GM19043 (cell line): ENCODE measurements at regions not wholly inside any gene's neighbourhood (a gene's known extent, or its start where the extent isn't known, plus 50 kb on each side); places are given as distances from the start of the nearest gene placed in this dataset.
"Not testable (repeated sequence)": the region's sequence is repeated elsewhere in the genome, so short reads cannot be mapped to it uniquely, and the experiment has no call there.

Source experiments
- ATAC-seq: cut with Tn5 transposase; IDR thresholded peaks from one replicate; pipeline ENCODE4 v1.9.1; 2021; ENCODE audit warnings: low read depth; ENCODE audit not compliant: unreplicated experiment

DNA sequence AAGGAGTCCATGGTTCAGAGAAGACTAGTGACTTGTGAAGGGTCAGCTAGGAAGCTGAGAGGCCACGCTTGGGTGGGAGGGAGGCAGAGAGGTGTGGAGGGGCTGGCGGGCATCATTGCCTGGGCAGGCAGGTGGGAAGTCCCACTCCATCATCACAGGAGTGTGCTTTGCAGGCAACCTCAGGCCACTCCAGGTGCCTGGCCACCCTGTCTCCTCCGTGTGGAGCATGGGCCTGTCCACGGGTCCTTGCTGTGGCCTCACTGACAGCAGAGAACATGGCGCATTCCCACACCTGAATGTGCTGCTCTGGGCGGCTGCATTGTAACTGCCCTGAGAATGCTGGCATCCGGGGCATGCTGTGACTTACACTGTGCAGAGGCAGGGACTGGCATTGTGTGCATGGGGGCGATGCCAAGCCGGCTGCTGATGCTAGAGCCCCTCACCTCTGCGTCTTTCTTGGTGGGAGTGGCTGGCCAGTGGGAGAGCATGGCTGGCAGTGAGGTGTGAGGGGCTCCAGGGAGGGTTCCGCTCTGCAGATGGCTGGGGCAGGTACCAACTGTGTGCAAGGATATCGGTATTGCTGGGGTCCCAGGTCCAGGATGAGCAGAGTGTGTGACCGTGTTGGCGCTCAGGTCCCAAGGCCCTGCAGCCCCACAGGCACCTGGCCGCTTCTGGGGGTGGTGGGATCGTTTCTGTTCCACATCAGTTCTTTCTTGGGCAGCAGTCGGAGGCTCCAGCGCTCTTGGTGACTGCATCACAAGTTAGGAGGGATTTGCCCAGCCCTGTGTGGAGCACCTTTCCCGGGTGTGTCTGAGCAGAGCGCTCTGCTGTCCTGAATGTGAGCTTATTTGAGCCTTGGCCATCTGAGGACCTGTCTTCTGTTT, 94.8 kb downstream of the NPIPB11 start:
- no peak for ATAC-seq

GRCh38 chr16:29310852-29311314, 95.6 kb downstream of the NPIPB11 start:
- ATAC-seq = no peak

DNA sequence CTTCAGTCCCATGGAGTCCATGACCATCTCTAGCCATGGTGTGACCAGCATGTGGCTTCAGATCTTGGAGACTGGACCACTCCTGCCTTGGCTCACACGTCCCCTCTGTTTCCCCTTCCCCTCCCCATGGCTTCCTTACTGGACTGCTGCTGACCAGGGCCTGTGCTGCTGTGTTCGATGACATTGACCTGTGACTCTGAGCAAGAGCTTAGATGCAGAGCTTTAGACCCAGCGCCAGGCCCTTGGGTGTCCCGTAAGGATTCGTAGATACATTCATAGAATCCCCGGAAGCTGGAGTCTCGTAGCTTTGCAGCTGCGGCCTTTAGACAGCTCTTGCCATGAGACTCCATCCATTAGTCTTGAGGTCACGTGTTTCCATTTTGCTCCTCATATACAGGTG, 96.3 kb downstream of the NPIPB11 start:
- not testable (repeated sequence) for ATAC-seq

GRCh38 chr16:29309601-29310000, 96.9 kb downstream of the NPIPB11 start:
- not testable (repeated sequence) for ATAC-seq

DNA sequence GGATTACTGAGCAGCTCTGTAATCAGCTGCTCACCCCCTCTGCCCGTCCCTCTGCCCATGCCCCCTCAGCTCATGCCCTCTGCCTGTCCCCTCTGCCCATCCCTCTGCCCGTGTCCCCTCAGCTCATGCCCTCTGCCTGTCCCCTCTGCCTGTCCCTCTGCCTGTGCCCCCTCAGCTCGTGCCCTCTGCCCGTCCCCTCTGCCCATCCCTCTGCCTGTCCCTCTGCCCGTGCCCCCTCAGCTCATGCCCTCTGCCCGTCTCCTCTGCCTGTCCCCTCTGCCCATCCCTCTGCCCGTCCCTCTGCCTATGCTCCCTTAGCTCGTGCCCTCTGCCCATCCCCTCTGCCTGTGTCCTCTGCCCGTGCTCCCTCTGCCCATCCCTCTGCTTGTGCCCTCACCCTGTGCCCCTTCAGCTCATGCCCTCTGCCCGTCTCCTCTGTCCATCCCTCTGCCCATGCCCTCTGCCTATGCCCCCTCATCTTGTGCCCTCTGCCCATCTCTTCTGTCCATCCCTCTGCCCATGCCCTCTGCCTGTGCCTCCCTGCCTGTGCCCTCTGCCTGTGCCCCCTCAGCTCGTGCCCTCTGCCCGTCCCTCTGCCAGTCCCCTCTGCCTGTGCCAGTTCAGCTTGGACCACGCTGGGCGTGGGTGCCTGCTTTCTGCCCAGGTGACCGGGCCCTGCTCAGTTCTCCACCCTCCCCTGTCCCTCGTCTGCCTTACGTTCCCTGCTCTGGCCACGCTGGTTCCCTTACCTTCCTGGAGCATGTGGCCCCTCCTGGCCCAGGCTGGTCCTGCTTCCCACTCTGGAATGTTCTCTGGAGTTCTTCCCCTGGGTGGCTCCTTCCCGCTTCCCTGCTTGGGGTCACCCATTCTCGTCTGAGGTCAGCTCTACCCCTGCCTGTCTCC, 97.6 kb downstream of the NPIPB11 start:
- ATAC-seq = no peak

- no peak for ATAC-seq
Measured at GRCh38 chr16:29307598-29308507, 98.7 kb downstream of the NPIPB11 start.

DNA sequence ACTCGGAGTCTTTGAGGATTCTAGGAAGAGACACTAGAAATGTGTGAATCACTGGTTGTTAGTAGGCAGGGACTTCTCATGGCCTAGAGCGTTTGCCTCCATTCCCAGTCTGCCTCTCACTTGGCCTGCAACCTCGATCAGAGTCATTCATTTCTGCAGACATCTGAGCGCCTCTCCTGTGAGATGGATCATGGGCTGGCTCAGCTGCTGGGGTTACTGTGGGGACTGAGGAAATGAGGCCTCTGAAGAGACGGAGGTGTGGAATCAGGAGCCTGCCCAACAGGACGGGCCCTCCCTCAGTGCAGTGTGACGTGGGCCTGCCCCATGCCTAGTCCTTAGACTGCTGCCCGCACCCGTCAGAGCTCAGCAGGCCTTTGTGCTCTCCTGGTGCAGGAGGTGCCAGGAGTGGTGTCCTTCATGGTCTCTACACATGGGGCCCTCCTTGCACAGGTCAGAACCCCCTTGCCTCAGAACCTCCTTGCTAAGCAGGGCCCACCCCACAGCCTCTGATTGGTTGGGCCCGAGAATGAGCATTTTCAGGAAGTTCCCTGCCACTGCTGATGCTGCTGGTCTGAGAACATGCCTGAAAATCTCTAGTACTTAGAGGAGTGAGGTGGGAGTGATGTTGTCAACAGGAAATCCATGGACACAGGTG, 99.4 kb downstream of the NPIPB11 start:
- no peak for ATAC-seq

DNA sequence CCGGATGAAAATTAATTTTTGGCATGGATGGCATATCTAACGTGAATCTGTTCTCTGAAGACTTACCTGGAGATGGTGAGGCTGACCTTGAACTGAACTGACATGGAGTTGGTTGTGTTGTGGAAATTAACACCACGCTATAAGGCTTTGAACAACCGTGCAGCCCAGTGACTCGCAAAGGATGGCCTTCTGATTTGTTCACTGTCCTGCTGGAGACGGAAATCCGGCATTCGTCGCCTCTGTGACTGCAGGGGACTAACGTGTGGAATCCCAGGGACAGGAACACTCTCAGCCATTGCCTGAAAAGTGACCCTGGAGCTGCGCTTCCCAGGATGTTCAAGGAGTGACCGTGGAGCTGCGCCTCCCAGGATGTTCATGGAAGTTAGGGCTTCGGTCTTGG, 100.3 kb downstream of the NPIPB11 start:
- no peak for ATAC-seq

DNA sequence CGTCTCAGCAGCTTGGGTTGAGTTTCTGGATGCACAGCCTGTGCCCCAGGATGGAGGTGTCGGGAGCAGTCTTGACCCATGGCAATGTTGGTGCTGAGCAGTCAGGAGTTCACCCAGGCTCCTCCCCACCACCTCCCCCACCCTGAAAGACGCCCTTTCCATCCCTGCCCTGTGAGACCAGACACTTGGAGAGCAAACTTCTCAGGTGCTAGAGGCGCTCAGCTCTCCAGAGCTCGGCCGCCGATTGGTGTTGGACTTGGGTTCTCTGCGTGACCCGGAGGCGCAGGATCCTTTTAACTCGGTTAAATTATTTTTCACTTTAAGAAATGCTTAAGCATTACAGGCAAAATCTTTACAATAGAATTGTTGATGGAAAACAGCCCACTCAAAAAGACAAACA, 101.5 kb downstream of the NPIPB11 start:
- ATAC-seq = not testable (repeated sequence)

- ATAC-seq = no peak
Measured at GRCh38 chr16:29304251-29304650, 102.3 kb downstream of the NPIPB11 start.

GRCh38 chr16:29303520-29303919, 103.0 kb downstream of the NPIPB11 start:
- no peak for ATAC-seq

DNA sequence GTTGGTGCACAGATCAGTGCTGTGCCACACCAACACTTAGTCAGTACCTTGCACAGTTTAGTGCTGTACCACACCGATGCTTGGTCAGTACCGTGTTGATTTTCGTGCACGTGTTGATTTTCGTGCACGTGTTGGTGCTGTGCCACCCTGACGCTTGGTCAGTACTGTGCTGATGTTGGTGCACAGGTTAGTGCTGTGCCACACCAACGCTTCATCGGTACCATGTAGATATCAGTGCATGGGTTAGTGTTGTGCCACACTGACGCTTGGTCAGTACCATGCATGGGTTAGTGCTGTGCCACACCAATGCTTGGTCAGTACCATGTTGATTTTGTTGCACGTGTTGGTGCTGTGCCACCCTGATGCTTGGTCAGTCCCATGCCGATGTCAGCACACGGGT, 103.5 kb downstream of the NPIPB11 start:
- ATAC-seq = no peak

DNA sequence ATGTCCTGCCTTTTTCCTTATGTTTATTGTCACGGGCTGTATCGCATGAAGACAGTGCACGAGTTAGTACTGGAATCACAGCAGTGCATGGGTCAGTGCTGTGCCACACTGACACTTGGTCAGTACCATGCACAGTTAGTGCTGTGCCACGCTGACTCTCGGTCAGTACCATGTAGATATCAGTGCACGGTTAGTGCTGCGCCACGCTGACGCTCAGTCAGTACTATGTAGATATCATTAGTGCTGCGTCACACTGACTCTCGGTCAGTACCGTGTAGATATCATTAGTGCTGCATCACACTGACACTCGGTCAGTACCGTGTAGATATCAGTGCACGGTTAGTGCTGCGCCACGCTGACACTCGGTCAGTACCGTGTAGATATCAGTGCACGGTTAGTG, 104.1 kb downstream of the NPIPB11 start:
- ATAC-seq = not testable (repeated sequence)

DNA sequence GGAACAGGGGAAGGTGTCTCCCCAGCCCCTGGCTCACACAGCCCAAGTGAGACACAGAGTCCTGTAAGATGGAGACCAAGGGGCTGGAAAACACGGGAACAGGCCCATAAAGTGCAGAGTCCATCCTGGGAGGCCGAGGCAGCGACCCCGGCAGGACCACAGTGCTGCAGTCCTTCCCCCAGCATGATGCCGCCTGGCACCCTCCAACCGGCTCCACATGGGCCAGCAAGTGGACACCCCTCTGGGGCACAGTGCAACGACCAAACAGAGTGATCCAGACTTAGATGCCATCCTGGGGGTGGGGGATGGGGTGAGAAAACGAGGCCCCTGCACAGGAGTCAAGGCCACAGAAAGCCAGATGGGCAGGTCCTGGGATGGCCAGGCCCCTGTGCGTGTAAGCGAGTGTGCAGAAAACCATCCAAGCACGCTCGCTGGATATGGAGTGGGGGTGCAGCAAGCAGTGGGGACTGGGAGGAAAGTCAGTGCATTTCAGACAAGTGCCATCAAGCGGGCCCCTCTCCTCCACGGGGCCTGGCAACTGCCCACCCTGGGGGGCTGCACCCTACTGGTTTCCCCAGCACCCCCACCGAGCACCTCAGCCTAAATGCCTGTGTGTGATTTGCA, 104.7 kb downstream of the NPIPB11 start:
- ATAC-seq = not testable (repeated sequence)

DNA sequence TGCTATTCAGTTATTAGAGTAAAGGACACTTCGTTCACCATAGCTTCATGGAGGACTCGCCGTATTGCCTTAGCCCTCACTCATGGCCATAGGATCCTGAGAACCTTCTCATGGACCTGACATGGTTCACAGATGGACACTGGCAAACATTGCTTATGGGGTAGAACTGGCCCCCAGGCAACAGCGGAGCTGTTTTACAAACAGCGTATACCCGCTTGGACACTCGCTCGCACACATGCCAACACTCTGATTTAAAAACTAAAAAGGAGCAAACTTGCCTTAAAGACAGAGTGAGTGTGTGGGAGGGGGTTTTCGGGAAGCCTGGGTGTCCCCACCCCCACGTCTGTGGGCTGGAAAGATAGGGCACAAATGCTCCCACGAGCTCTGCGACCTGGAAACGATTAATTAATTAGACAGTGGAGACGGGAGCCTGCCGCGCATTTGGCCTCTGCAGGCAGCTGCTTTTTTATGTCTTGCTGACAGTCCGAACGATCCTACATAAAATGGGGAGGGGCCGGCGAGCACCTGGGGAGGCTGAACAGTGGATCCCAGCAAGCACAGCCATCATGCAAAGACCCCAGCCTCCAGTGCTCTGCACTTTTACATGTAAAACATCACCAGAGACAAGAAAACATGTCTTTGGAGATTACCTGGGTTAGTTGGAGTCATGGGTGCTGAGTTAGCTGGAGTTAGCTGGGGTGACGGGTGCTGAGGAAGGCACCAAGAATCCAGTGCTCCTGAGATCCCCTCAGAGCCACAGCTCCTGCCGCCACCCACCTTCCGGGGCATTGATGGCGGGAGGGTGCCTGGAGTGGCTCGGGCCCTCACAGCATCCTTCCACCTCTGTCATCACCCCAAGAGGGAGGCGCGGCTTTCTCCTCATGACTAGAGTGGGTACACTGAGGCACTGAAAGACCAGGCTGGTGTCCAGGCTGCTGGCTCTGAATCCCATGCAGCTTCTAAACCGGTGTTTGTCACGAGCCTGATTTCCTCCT, 105.7 kb downstream of the NPIPB11 start:
- not testable (repeated sequence) for ATAC-seq

DNA sequence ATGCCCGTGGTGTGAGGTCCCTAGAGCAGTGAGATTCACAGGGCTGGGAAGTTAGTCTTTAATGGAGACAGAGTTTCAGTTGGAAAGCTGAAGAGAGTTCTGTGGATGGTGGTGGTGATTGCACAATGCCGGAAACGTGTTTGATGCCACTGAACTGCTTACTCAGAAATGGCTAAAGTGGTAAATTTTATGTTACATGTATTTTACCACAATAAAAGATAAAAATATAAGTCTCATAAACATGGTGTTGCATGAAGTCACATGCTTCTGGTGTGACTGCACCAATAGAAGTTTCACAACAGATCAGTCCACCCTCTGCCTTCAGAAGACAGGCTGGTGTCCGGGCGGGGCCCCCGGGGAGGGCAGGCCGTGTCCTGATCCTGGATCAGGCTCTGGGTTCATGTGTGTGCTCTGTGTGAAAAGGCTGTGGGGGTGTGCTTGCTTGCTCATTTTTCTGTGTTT, 106.5 kb downstream of the NPIPB11 start:
- not testable (repeated sequence) for ATAC-seq

DNA sequence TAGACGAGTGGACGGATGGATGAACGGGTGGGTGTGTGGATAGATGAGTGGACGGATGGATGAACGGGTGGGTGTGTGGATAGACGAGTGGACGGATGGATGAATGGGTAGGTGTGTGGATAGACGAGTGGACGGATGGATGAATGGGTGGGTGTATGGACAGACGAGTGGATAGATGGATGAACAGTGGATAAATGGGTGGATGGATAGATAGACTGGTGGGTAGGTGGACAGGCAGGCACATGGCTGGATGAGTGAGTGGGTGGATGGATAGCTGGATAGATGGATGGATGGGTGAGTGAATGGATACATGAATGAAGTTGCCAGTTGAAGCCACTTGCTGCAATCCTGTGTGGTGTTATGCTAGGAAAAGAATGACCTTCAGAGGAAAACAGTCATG, 107.5 kb downstream of the NPIPB11 start:
- ATAC-seq = not testable (repeated sequence)

- ATAC-seq = not testable (repeated sequence)
Measured at GRCh38 chr16:29298307-29298706, 108.2 kb downstream of the NPIPB11 start.
